H1 (cell line): ENCODE measurements at regions not wholly inside any gene's neighbourhood (a gene's known extent, or its start where the extent isn't known, plus 50 kb on each side); places are given as distances from the start of the nearest gene placed in this dataset.

Experiments
- CTCF ChIA-PET: fragments of 300-600 bp; sonication (Branson Sonifier 250); formaldehyde crosslinking; loops from one replicate; lab custom pipeline; 2021; ENCODE audit not compliant: partially characterized antibody; lab: Charles Lee
- POLR2A ChIA-PET: fragments of 300-600 bp; sonication (Branson Sonifier 250); formaldehyde crosslinking; loops from one replicate; lab custom pipeline; 2021; ENCODE audit warnings: inconsistent platforms; ENCODE audit not compliant: partially characterized antibody; lab: Charles Lee
- DNase-seq, 2 experiments: peaks; one replicate each; pipeline versions ENCODE4 v3.0.0 to v3.0.0-alpha.2; 2010 to 2022; ENCODE audit warnings: low spot score in 2 of 2, low read depth in 1 of 2, mixed read lengths in 1 of 2
- FAIRE-seq: peaks from 2 replicates; lab custom pipeline; 2011; peaks lifted over from hg19 to GRCh38; lab: Jason Lieb, UNC
- H2AFZ ChIP-seq: 2 replicates; pipeline ENCODE4 v1.8.1; 2012; ENCODE audit warnings: low read length, inconsistent platforms
- H2AK5ac ChIP-seq: 2 replicates; pipeline ENCODE4 v1.6.1; 2013; ENCODE audit warnings: low read depth, low read length
- H2BK120ac ChIP-seq: replicated peaks from 2 replicates; pipeline ENCODE3; 2013; ENCODE audit warnings: low read depth, low read length, inconsistent platforms
- H2BK12ac ChIP-seq: 2 replicates; pipeline ENCODE4 v1.6.1; 2013; ENCODE audit warnings: low read depth, low read length
- H2BK15ac ChIP-seq: 2 replicates; pipeline ENCODE4 v1.6.1; 2013; ENCODE audit warnings: low read length
- H2BK20ac ChIP-seq: 2 replicates; pipeline ENCODE4 v1.6.1; 2013; ENCODE audit warnings: low read length
- H2BK5ac ChIP-seq: 2 replicates; pipeline ENCODE4 v1.6.1; 2013; ENCODE audit warnings: low read depth, low read length
- H3K14ac ChIP-seq: 2 replicates; pipeline ENCODE4 v1.6.1; 2013; ENCODE audit warnings: inconsistent platforms; ENCODE audit not compliant: insufficient read length
- H3K18ac ChIP-seq: 2 replicates; pipeline ENCODE4 v1.6.1; 2013; ENCODE audit warnings: low read length; ENCODE audit errors: extremely low read depth
- H3K23ac ChIP-seq: 2 replicates; pipeline ENCODE4 v1.6.1; 2013; ENCODE audit warnings: inconsistent platforms; ENCODE audit not compliant: insufficient read length
- H3K23me2 ChIP-seq: 2 replicates; pipeline ENCODE4 v1.6.1; 2013; ENCODE audit warnings: low read depth, low read length
- H3K27ac ChIP-seq: 2 replicates; pipeline ENCODE4 v1.6.1; 2011; ENCODE audit warnings: low read depth, low read length, inconsistent platforms
- H3K27me3 ChIP-seq, 4 experiments: replicated peaks in 1 of 4; 1 replicate in 1 of 4; 2 replicates in 3 of 4; pipeline versions ENCODE4 v1.6.1 to v1.8.1; 2011 to 2013; ENCODE audit warnings: low read length in 3 of 4, mild to moderate bottlenecking in 3 of 4, inconsistent platforms in 2 of 4, mixed read lengths in 2 of 4, moderate library complexity in 1 of 4; ENCODE audit not compliant: control insufficient read depth in 3 of 4, insufficient read depth in 3 of 4; ENCODE audit errors: extremely low read depth in 1 of 4
- H3K36me3 ChIP-seq, 4 experiments: 2 replicates each; pipeline versions ENCODE4 v1.6.1 to v1.8.1; 2011 to 2013; ENCODE audit warnings: mild to moderate bottlenecking in 4 of 4, low read length in 3 of 4, moderate library complexity in 2 of 4, control low read depth in 1 of 4, inconsistent platforms in 1 of 4; ENCODE audit not compliant: insufficient read depth in 4 of 4, control insufficient read depth in 2 of 4
- H3K4ac ChIP-seq: replicated peaks from 2 replicates; pipeline ENCODE3; 2013; ENCODE audit warnings: low read length, low read depth, mixed read lengths, inconsistent platforms; ENCODE audit not compliant: insufficient read length
- H3K4me1 ChIP-seq, 4 experiments: replicated peaks in 1 of 4; 1 replicate in 1 of 4; 2 replicates in 3 of 4; pipeline versions ENCODE4 v1.6.1 to v1.8.1; 2011 to 2013; ENCODE audit warnings: low read length in 3 of 4, inconsistent platforms in 2 of 4, mixed read lengths in 1 of 4; ENCODE audit not compliant: insufficient read depth in 4 of 4, control insufficient read depth in 3 of 4
- H3K4me2 ChIP-seq, 2 experiments: 2 replicates each; pipeline versions ENCODE4 v1.6.1 to v1.8.1; 2011 to 2013; ENCODE audit warnings: low read depth in 2 of 2, low read length in 2 of 2, control low read depth in 1 of 2, inconsistent platforms in 1 of 2, mild to moderate bottlenecking in 1 of 2; ENCODE audit not compliant: insufficient read depth in 1 of 2
- H3K4me3 ChIP-seq, 4 experiments: fragments of 200-600, 300-600 bp in 1 of 4; sonication (generic), shearing (Covaris generic), sonication (Bioruptor Twin) in 1 of 4; 2 replicates each; pipeline versions ENCODE4 v1.5.1 to v1.8.1; 2011 to 2016; ENCODE audit warnings: low read length in 4 of 4, low read depth in 3 of 4, control low read depth in 2 of 4, inconsistent platforms in 2 of 4, mild to moderate bottlenecking in 2 of 4, mixed read lengths in 1 of 4, moderate library complexity in 1 of 4; ENCODE audit not compliant: insufficient read depth in 2 of 4; ENCODE audit errors: extremely low read depth in 1 of 4
- H3K56ac ChIP-seq: replicated peaks from 2 replicates; pipeline ENCODE3; 2013; ENCODE audit warnings: low read depth, mild to moderate bottlenecking, mixed read lengths, low read length, inconsistent platforms; ENCODE audit not compliant: insufficient read length
- H3K79me1 ChIP-seq: 2 replicates; pipeline ENCODE4 v1.6.1; 2013; ENCODE audit warnings: low read depth, low read length, control low read depth
- H3K79me2 ChIP-seq, 2 experiments: 2 replicates each; pipeline versions ENCODE4 v1.6.1 to v1.8.1; 2012 to 2013; ENCODE audit warnings: low read length in 2 of 2, mild to moderate bottlenecking in 2 of 2, inconsistent platforms in 1 of 2; ENCODE audit not compliant: insufficient read depth in 2 of 2, control insufficient read depth in 1 of 2
- H3K9ac ChIP-seq, 4 experiments: replicated peaks in 1 of 4; 1 replicate in 1 of 4; 2 replicates in 3 of 4; pipeline versions ENCODE4 v1.6.1 to v1.8.1; 2011 to 2013; ENCODE audit warnings: low read depth in 3 of 4, low read length in 3 of 4, control low read depth in 2 of 4, mild to moderate bottlenecking in 2 of 4, moderate library complexity in 2 of 4, inconsistent platforms in 1 of 4; ENCODE audit errors: extremely low read depth in 1 of 4
- H3K9me3 ChIP-seq, 2 experiments: 2 replicates each; pipeline versions ENCODE4 v1.6.1 to v1.8.1; 2012 to 2013; ENCODE audit warnings: mild to moderate bottlenecking in 2 of 2, moderate library complexity in 2 of 2, control low read depth in 1 of 2, inconsistent platforms in 1 of 2, low read depth in 1 of 2, low read length in 1 of 2, mixed read lengths in 1 of 2; ENCODE audit not compliant: insufficient read depth in 2 of 2
- H4K20me1 ChIP-seq, 2 experiments: replicated peaks in 1 of 2; 2 replicates each; pipeline versions ENCODE3 to v1.8.1; 2011 to 2013; ENCODE audit warnings: inconsistent platforms in 2 of 2, low read length in 2 of 2, mild to moderate bottlenecking in 1 of 2; ENCODE audit not compliant: insufficient read depth in 2 of 2, control insufficient read depth in 1 of 2
- H4K5ac ChIP-seq: 2 replicates; pipeline ENCODE4 v1.6.1; 2013; ENCODE audit warnings: low read length, low read depth, mixed read lengths, inconsistent platforms; ENCODE audit not compliant: insufficient read length
- H4K8ac ChIP-seq: 2 replicates; pipeline ENCODE4 v1.8.0; 2013; ENCODE audit warnings: mild to moderate bottlenecking, moderate library complexity, low read length, inconsistent platforms; ENCODE audit not compliant: insufficient read depth; ENCODE audit errors: extremely low read depth
- H4K91ac ChIP-seq: replicated peaks from 2 replicates; pipeline ENCODE3; 2013; ENCODE audit warnings: low read length, mixed read lengths, inconsistent platforms; ENCODE audit not compliant: insufficient read length
- HDAC6 ChIP-seq: IDR thresholded peaks from one replicate; pipeline ENCODE4 v1.7.1; 2012; ENCODE audit warnings: low read depth, mild to moderate bottlenecking, inconsistent platforms, low read length, moderate library complexity
- POLR2AphosphoS5 ChIP-seq: IDR thresholded peaks from 2 replicates; pipeline ENCODE4 v1.6.1; 2011; ENCODE audit warnings: low read depth, low read length
- WGBS, 2 experiments: shearing (Covaris generic) in 1 of 2; methylation state at CpG; one replicate each; pipeline versions ENCODE4 v1.1.6 to v1.1.7; 2013 to 2015; ENCODE audit warnings: low lambda C conversion rate in 2 of 2, mixed read lengths in 2 of 2, inconsistent platforms in 1 of 2, low coverage in 1 of 2, missing lambda C conversion rate in 1 of 2; ENCODE audit not compliant: insufficient replicate concordance in 2 of 2, insufficient coverage in 1 of 2, insufficient read length in 1 of 2; ENCODE audit errors: extremely low coverage in 1 of 2, missing lambda C conversion rate in 1 of 2; 5-methylcytosine and 5-hydroxymethylcytosine counted together

DNA sequence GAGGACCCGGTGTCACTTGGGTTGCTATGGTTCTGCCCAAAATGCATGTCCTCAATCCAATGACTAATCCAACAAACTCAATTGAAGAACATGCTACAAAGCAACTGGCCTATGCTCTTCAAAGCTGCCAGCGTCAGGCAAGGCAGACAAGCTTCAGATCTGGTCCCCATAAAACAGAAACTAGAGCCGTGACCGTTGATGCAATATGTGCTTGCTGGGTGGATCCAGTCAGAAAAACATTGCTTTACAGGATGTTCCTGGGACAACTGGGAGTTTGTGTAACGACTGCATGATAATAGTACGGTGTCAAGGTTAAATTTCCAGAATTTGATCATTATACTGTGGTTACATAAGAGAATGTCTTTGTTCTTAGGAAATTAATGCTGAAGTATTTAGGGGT, 120.7 kb upstream of the CTBP2 start:
- no peak for DNase-seq
- Histone ChIP-seq H2BK15ac (no peak overlapping the region), H3K79me2 (no peaks in the 10 kb centered on the region), H3K56ac (no peak overlapping the region), H3K4me2 (no peak overlapping the region), H2AK5ac (no peak overlapping the region), H4K8ac (no peak overlapping the region), H2BK5ac (no peak overlapping the region), H3K18ac (no peak overlapping the region), H3K9ac (no peak overlapping the region), H3K23ac (no peak overlapping the region), H2BK120ac (no peak overlapping the region), H2BK20ac (no peak overlapping the region), H3K23me2 (no peaks in the 10 kb centered on the region), H3K27ac (no peak overlapping the region), H2BK12ac (no peak overlapping the region), H2AFZ (no peak overlapping the region), H4K20me1 (no peaks in the 10 kb centered on the region), H4K5ac (no peak overlapping the region), H3K4ac (no peak overlapping the region), H3K4me3 (no peak overlapping the region), H3K9me3 (peaks cover 0 to 4% of the 10 kb centered on the region in 2 experiments; a peak in 1 of 4 replicates), H3K79me1 (no peaks in the 10 kb centered on the region), H3K4me1 (no peaks in the 10 kb centered on the region; a peak in 1 of 7 replicates), H3K27me3 (0 out of 7 replicates have a peak, but pooled peaks cover 0 to 3% (median 0%) of the 10 kb centered on the region in 4 experiments), H4K91ac (no peak overlapping the region), H3K36me3 (no peaks in the 10 kb centered on the region), H3K14ac (no peak overlapping the region)
- ChIA-PET CTCF (interaction anchor here (0.7 to 1.6 kb wide), 2 partner anchors 16 to 423 kb away, joined by 3 to 5 read pairs; no protein-coding TSS in a partner anchor), POLR2A (interaction anchor here (0.7 kb wide), 1 partner anchor 273 kb away, joined by 3 read pairs; no protein-coding TSS in a partner anchor)
- 72% methylated on average over 6 of the region's 6 CpGs; no CpG with 5 or more reads in 1 of the 2 experiments for WGBS, 2 experiments
- no peak for FAIRE-seq
- no peak for TF ChIP-seq HDAC6
- no peak for TF ChIP-seq POLR2AphosphoS5
